HCEC 1CT (cell line): ENCODE measurements at regions not wholly inside any gene's neighbourhood (a gene's known extent, or its start where the extent isn't known, plus 50 kb on each side); places are given as distances from the start of the nearest gene placed in this dataset.

ENCODE experiments used
- DNase-seq: peaks from one replicate; pipeline ENCODE4 v3.0.0-alpha.2; 2017

GRCh38 chr2:117679952-117680351, 134.5 kb upstream of the DDX18 start:
- DNase-seq: no peak

DNA sequence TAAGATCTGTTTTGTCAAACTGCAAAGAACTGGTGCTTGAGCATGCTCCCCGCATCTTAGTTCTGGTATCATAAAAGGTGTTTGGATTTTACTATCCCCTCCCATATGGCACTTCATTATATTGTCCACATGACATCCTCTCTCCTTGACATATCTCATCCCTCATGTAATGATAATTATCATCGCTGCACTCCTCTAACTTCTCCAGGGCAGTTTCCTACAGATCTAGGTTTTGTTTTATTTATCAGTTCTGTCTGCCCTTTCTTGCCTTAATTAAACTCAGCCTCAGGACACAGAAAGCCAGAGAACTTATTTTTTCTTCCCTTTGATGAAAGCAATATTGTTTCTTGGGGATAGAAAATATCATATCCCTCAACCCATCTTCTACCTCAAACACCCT, 129.6 kb upstream of the DDX18 start:
- no peak for DNase-seq

DNA sequence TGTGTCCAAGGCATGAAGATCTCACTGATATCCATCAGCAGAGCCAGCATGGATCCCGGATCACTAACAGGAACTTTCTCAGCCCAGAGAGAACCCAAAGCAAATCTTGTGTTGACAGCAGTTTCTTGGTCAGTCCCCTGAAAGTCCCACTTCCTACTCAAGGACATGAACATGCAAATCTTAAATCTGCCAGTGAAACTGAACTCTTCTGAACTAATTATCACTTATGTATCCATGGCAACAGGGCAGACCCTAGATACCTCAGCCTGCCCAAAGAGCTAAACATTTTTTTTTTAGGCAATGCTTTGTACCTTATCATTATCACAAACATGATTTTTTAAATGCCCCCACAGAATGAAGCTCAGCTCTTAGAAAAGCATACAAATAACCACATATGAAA, 127.8 kb upstream of the DDX18 start:
- DNase-seq: no peak

DNA sequence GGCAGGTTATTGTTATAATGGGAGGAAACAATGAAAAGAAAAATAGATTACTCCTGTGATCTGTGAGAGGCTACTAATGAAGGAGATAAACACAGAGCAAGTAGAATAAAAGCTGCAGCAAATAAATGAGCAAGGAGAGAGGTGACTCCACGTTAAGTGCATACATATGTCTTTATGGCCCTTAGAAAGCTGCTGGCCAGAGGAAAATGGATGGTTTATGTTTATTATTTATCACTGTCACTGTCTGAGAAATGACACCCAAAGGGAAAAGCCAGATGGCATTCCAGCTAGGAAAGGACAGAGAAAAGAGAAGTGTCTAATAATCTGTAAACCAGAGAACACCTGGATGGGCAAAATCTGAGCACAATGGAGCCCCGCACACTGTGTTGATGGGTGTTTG, 122.9 kb upstream of the DDX18 start:
- no peak for DNase-seq

DNA sequence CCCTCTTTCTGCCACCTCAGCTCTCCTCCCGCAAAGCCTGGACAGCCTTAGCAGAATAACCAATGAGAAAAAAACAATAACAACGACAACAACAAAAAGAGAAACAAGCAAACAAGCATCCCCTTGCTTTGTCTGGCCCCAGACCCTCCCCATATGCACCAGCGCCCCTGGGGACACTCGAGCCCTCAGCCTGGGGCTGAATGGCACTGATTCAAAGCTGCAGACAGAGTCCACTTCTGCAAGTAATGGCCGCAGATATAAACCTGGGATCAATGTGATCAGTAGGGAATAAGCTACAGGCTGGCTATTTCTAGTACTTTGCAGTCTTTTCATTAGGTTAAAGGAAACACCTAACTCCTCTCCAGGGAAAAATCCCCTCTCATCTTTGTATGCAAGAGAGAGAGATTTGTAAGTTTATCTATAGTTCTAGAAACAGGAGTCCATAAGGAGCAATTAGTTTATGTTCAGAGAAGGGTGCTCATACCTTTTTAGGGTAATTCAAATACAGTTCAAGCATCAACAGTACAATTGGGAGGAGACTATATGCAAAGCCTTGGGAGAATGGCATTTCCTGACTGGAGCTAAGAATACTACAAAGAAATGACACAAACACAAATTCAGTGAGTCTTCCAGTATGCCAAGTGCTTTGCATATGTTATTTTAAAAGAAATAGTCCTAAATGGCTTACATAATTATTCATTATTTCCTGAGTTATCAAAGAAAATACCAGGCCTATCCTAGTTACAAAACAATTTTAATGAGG, 122.3 kb upstream of the DDX18 start:
- DNase-seq: no peak

DNA sequence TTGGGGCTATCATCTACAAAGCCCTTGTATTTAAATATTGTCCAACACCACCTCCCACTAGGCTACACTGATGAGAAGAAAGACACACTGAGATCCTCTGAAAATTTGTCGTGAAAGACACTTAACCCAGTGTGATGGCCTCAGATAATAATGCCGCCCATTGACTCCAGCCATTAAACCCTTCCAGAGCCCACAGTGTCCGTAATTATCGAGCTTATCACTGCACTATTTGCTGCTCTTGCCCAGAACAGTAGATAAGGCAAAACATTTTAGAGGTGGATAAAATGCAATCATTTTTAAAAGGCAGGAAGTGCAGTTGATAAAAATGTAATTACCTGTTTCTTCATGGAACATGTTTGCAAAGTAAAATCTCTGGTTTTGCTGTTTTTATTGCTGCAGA, 121.3 kb upstream of the DDX18 start:
- no peak for DNase-seq

GRCh38 chr2:117693651-117694050, 120.8 kb upstream of the DDX18 start:
- no peak for DNase-seq

DNA sequence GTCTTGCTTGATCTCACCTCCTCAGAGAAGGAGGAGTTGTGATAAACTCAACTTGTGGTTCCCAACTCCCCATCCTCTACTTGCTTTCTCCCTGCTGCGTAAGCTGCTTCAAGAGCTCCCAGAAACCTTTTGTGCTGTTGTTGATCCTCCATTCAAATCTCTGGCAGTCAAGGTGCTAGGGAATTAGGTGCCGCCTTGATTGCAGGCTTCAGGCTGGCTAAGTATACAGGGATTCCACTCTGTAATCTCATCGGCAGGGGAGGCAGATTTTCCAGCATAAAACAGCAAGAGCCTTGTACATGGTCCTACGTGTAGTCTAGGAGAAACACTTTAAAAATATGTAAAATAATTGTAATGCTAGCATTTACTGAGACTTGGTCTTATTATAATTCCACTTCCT, 116.2 kb upstream of the DDX18 start:
- no peak for DNase-seq

DNA sequence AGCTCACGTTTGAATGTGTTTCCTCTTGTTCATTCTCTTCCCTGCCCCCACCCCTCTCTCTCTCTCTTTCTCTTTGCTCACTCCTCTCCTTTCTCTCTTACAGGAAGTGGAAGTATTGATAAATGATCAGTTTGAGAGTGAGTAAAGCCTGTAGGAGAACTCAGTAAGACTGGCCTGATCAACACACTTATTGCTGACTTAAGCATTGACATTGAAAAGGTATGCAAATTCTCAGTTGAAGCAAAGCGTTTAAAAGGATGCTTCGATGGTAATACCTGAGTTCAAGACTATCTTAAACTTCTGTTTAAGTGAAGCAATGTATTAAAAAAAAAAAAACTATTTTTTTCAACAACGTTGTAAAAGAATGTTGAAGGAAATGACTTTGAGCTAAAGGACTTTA, 115.7 kb upstream of the DDX18 start:
- DNase-seq: no peak

DNA sequence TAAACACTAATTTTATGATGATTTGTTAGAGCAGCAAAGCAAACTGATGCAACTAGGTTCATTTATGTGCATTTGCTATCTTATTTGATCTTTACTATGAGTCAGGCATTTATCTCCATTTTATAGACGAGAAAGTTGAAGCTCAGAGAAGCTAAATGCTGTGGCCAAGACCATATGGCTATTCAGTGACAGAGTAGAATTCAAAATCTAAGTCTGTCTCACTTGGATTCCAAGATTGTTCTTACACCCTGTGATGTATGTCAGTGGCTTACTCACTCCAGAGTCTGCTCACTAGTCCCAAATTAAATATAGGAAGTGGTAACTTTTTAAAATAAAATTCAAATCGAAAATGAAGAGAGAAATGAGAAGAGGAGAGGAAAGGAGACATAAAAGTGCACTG, 114.0 kb upstream of the DDX18 start:
- no peak for DNase-seq

GRCh38 chr2:117701365-117701764, 113.1 kb upstream of the DDX18 start:
- no peak for DNase-seq

- DNase-seq: no peak
Observed at GRCh38 chr2:117702098-117702497, 112.4 kb upstream of the DDX18 start.

- no peak for DNase-seq
Observed at GRCh38 chr2:117703858-117704257, 110.6 kb upstream of the DDX18 start.

DNA sequence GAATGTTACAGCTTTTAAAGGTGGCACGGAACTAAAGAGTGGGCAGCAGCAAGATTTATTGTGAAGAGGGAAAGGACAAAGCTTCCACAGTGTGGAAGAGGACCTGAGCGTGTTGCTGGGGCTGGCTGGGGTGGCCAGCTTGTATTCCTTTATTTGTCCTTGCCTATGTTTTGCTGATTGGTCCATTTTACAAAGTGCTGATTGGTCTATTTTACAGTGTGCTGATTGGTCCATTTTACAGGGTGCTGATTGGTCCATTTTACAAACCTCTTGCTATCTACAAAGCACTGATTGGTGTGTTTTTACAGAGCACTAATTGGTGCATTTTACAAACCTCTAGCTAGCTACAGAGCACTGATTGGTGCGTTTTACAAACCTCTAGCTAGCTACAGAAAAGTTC, 109.7 kb upstream of the DDX18 start:
- DNase-seq: no peak

GRCh38 chr2:117707874-117708273, 106.6 kb upstream of the DDX18 start:
- DNase-seq: no peak

DNA sequence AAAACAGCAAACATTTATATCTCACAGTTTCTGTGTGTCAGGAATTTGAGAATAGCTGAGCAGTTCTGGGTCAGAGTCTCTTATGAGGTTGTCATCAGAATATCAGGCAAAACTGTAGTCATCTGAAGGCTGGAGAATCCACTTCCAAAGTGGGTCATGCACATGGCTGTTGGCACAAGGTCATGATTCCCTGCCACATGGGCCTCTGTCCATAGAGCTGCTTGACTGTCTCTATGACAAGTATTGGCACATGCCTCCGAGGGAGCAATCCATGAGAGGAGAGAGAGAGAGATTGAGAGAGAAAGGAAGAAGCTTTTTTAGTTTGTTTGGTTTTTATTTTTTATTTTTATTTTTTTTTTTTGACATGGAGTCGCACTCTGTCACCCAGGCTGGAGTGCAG, 101.8 kb upstream of the DDX18 start:
- no peak for DNase-seq

GRCh38 chr2:117714110-117714509, 100.4 kb upstream of the DDX18 start:
- no peak for DNase-seq

DNA sequence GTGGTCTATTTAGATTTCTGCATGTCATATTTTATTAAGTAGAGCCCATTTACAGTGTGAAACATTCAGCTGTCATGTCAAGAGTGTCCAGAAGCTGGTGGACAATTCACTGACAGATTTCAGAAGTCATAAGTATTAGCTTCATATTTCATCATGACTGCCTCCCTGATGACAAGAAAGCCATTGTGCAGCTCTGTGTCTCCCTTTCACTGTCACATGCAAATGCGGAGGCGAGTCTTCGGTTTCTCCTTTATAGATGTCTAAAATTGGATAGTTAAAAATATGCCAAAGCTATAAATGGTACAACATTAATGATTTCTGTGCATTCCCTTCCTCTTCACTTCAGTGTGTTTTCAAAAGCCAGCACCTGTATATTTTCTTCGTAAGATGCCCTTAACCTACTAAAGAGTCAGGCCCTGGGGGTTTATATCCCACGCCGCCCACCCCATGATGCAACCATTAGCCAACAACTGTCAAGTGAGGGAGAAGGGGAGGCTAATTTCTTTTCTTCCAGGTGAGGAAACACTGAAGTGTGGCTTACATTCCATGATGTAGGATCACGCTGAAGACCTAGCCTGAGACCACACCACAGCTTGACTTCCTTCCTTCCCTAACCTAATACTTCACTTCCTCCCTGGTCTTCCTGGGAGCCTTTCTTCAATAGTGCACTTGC, 99.6 kb upstream of the DDX18 start:
- DNase-seq: no peak

DNA sequence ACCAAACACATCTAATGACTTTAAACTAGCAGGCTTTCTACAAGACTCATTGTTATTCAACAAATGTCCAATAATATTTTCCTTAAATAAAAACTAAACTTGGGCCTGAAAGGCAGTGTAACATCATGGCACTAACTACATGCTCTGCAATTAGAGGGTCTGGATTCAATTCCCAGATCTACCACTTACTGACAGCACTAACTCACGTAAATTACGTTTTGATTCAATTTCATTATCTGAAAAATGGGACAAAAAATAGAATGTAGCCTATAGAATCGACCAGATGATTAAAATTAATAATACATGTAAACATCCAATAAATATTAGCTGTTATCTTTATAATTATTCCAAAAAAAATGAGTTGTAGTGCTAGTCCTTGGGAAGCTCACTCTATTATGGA, 98.0 kb upstream of the DDX18 start:
- no peak for DNase-seq

DNA sequence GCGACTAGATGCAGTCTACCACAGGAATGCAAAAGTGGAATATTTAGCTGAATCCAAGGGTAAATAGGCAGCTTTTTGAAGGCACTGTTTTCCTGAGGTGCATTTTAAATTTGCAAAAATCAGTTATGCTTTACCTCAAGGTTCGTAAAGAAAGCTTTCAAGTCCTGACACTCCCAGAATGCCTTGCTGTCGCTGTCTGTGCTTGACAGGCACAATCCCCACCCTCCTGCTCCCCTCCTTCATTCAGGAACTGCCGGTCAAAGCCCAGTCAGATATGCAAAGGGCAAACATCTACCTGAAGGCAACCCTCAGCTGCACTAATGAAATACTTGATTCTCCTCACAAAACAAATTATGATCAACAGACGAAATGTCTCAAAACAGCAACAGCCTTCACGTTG, 97.4 kb upstream of the DDX18 start:
- no peak for DNase-seq

GRCh38 chr2:117718048-117718447, 96.4 kb upstream of the DDX18 start:
- DNase-seq: no peak

- no peak for DNase-seq
Observed at GRCh38 chr2:117720765-117721164, 93.7 kb upstream of the DDX18 start.

DNA sequence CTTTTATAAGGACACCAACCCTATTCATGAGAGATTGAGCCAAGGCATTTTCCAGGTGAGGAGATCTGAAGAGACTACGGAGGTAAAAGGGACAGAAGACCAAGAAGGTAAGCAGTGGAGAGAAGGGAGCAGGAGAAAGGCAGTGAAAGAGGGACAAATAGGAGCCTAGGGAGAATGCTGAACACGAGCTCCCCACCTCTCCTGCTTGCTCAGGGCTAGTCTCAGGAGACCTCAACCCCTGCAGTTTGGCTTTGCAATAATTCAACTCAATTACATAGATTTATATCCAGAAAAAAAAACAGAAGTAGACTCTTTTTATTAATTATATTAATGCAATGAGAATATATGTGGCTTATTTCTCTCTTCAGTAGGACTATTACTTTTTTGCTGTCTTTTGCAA, 91.0 kb upstream of the DDX18 start:
- DNase-seq: no peak

GRCh38 chr2:117723888-117724434, 90.5 kb upstream of the DDX18 start:
- DNase-seq: no peak

DNA sequence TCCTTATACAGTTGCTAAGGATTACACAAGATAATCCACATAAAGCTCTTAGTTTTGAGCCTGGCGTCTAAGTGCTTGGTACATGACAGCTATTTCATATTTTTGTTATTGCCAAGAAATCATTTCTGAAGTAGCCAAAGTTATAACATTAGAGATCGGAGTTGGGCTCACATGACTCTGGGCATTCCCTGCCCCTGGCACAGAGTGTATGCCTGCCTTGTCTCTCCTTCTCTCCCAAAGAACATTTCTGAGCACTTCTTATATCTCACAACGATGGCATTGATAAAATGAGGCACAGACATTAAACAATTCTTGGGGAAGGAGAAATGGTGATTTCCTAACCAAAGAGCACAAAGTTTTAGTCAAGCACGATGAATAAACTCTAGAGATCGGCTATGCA, 87.7 kb upstream of the DDX18 start:
- DNase-seq: no peak
